Posterior cingulate gyrus (tissue), 11 donors: ENCODE measurements at regions not wholly inside any gene's neighbourhood (a gene's known extent, or its start where the extent isn't known, plus 50 kb on each side); places are given as distances from the start of the nearest gene placed in this dataset.

Experiments
- DNase-seq, 10 donors: peaks; one replicate each; pipeline versions ENCODE4 v3.0.0 to v3.0.0-alpha.2; 2020 to 2021; ENCODE audit warnings: mixed read lengths in 3 of 10
- intact Hi-C: fragments of 100-400 bp; cut with DNase I; formaldehyde crosslinking; loops from one replicate; pipeline ENCODE4 v1.15.1; 2023

DNA sequence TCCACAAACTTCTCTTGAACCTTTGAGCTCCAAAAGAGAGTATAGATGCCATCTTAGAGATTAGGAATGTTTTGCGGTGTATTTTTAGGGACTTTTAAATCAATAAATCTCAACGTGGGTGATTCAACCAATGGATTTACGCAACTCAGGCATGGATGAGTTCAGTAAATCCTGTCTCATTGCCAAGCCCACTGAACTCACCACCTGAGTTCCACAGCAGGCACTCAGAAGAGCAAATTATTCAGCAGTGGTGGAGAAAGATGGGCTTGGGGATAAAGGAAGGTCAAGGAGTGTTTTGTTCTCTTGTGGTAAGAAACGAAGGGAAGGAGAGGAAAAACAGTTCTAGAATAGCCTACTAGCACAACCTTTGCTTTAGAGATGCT is 68.7 kb upstream of the HMGA2 start:
- no peak for DNase-seq
- intact Hi-C loops = no loop called here

DNA sequence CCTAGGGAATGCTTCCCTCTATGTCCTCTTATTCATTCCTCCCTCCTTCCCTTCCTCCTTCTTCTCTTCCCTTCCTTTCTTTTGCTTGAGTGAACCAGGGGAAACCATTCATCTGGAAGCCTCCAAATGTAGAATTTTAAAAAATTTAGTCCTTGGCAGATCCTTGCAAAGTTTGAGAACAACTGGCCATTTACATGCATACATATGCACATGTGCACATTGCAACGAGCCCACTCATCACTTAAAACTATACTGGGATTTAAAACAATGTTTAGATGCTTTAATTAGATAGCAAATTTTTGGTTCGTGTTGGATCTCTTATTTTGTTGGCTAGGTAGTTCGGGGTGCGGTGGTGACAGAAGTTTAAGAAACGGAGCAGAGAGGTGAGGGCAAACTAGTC is 68.0 kb upstream of the HMGA2 start:
- DNase-seq = no peak
- intact Hi-C loops = no loop called here

DNA sequence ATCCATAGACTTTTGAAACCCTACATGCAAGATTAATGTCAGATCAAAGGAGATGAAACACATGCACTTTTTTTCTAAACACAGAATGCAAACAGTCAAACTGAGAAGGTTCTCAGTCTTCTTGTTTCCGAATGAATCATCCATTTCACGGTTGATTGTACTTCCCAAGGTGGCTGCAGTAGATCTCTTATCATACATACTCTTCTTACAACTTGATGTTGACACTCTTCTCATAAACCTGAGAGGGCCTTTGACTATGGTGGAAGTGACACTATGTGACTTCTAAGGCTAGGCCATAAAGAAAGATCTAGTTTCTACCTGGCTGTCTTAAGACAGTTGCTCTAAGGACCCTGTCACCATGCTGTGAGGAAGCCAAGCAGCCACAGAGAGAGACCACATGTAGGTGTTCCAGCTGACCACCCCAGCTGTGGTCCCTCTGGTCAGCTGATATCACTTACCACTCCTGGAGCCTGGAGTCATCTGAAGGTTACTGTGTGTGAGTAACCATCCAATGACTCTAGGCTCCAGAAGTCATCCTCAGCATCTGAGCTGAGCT is 67.2 kb upstream of the HMGA2 start:
- DNase-seq = no peak
- intact Hi-C loops = no loop called here

DNA sequence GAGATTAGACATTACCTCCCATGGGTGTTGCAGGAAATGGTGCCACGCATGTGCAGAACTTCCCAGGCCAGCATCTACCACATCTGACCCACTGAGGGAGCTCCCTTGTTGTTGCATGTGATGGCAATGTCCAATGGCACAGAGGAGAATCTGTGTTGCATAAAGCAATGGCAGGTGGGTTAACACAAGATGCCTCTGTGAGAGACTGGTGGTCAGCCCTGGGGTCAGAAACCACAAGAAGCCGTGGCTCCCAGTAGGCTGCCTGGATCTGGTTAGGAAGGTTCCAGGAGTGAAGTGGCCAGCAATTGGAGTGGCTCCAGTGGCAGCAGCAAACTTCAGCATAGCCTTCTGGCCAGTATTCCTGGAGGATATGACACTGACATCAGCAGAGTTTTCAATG is 65.9 kb upstream of the HMGA2 start:
- DNase-seq = no peak
- intact Hi-C loops = no loop called here

DNA sequence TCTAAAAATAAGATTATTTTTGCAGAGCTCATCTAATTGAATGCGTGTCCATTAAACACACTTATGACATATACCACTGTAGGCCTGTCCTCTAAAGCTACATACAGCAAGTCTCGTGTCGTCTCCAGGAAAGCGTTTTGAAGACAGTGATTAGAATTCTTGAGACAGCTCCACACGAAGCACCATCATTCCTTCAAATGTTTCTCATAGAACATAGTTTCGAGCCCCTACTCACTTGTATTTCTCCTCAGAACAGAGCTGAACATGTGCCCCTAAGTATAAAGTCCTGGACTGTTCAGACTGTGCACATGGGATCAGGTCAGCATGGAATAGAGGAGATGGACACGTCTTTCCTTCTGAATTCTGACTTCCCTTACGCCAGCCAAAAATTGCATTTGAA is 64.5 kb upstream of the HMGA2 start:
- intact Hi-C loops = no loop called here
- DNase-seq = no peak

DNA sequence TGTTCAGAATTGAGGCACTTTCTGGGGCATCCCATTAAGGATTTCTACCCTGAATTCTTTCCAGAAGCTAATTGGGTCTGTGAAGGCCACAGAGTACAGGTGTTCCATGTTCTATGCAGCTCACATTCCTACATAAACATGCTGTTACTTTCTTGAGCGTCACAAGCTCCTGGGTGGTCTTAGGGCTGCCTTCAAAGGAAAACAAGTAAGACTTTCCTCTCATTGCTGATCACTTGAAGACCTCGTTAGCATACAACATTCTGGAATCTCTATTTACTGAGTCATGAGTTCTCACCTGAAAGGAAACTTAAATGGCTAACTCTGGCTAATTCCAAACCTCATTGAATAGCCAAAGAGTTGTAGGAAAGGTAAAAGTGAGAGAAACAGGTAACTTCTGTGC is 63.0 kb upstream of the HMGA2 start:
- no peak for DNase-seq

DNA sequence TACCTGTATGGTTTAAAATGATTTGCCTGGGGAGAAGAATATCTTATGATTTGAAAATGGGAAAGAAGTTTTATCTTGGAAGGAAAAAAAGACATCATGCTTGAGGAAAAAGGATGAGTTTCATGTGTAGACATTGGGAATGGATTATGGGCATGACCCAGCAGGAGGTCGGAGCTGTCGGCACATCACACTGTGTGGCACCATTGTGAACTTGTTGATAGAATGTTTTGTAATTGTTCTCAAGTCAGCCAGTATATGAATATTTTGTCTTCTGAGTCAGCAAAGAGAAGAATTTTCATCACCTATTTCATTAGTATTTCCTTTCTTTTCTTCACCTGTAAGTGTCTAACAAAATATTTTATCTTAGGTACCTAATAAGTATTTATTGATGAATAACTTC is 60.0 kb upstream of the HMGA2 start:
- no peak for DNase-seq
- intact Hi-C loops = no loop called here

More for the DNA sequence above, 63.0 kb upstream of the HMGA2 start:
- intact Hi-C loops = no loop called here

DNA sequence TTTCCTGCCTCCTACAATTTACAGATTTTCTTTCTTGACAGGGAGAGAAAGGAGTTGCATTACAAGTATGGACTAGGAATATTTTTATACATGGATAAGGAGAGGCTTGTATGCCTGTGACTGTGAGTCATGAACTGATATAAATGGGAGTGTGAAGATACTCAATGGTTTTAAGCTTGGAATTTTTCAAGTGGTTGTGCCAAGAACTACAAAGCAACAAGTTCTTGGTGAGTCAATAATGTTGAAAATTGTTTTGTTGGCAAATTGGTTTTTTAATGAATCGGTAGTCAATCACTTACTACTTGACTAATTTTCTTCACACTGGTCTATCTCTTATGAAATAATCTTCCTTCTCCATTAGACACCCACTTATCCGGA is 58.9 kb upstream of the HMGA2 start:
- intact Hi-C loops = no loop called here
- no peak for DNase-seq

DNA sequence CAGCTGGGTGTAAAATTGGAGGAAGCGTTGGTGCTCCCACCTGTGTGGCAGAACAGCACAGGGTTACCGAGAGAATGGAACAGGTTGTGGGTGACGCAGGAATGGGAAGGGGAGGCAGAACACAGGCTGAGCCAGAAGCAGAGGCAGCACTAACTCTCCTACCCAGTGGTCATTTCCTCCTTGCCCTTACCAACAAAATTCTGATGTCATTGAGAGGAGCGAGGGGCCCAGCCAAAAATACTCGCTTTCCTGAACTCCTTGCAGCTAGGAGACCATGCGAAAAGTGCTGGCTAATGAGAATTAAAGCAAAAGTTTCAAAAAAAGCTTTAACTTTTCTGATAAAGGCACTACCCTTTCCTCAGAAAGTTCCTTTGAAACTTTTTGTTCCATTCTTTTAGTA is 54.4 kb upstream of the HMGA2 start:
- no peak for DNase-seq
- intact Hi-C loops = no loop called here
